HepG2 (cell line): ENCODE measurements at regions not wholly inside any gene's neighbourhood (a gene's known extent, or its start where the extent isn't known, plus 50 kb on each side); places are given as distances from the start of the nearest gene placed in this dataset.
A peak's percentile ranks its signal among the peaks of the same experiment; 100 is the strongest.

Experiments
- ATAC-seq: fragments of 200-7000 bp; cut with Tn5 transposase; 3 replicates; pipeline ENCODE4 v1.9.1; 2020; ENCODE audit warnings: mild to moderate bottlenecking, moderate library complexity
- BruUV-seq: library from RNA; stranded (reverse); fragments of 400-500 nt; replicated peaks from 2 replicates; lab custom pipeline; 2021; lab: Mats Ljungman, UMichigan
- CTCF ChIA-PET: fragments of 300-600 bp; formaldehyde crosslinking; extraction: SDS; loops from one replicate; lab custom pipeline; 2021; ENCODE audit warnings: low total read pairs, inconsistent platforms, low intra/inter-chr PET ratio; lab: Yijun Ruan, JAX
- POLR2A ChIA-PET: fragments of 350-600 bp; sonication (Branson Sonifier 250); formaldehyde crosslinking; loops from one replicate; lab custom pipeline; 2020; ENCODE audit warnings: antibody characterized with exemption, inconsistent platforms; lab: Yijun Ruan, JAX
- DNase-seq: peaks from one replicate; pipeline ENCODE4 v3.0.0-alpha.2; 2015; ENCODE audit warnings: low spot score
- FAIRE-seq: peaks from 3 replicates; lab custom pipeline; 2011; peaks lifted over from hg19 to GRCh38; lab: Jason Lieb, UNC
- H2AFZ ChIP-seq: one replicate; pipeline ENCODE4 v1.6.1; 2011; ENCODE audit warnings: low read length, inconsistent platforms
- H3K27ac ChIP-seq: fragments of 300-600 bp; 3 replicates; pipeline ENCODE4 v1.8.0; 2011; ENCODE audit warnings: mixed run types, mild to moderate bottlenecking, mixed read lengths, low read length, inconsistent platforms; ENCODE audit not compliant: insufficient read depth; ENCODE audit errors: extremely low read length
- H3K27me3 ChIP-seq, 2 experiments: fragments of 200-600 bp in 1 of 2; 2 replicates in 1 of 2; 3 replicates in 1 of 2; pipeline versions ENCODE4 v1.6.0 to v1.8.0; 2011; ENCODE audit warnings: low read length in 2 of 2, mild to moderate bottlenecking in 2 of 2, moderate library complexity in 2 of 2, inconsistent platforms in 1 of 2; ENCODE audit not compliant: insufficient read depth in 2 of 2, control insufficient read depth in 1 of 2
- H3K36me3 ChIP-seq, 2 experiments: fragments of 200-600 bp in 1 of 2; replicated peaks in 1 of 2; 2 replicates in 1 of 2; 3 replicates in 1 of 2; pipeline versions ENCODE4 v1.5.1 to v1.8.0; 2011; ENCODE audit warnings: low read length in 2 of 2, inconsistent platforms in 1 of 2; ENCODE audit not compliant: insufficient read depth in 2 of 2, control insufficient read depth in 1 of 2
- H3K4me1 ChIP-seq: 2 replicates; pipeline ENCODE4 v1.5.1; 2012; ENCODE audit warnings: low read length, inconsistent platforms; ENCODE audit not compliant: insufficient read depth
- H3K4me2 ChIP-seq: 2 replicates; pipeline ENCODE4 v1.6.0; 2011; ENCODE audit warnings: low read depth, low read length, inconsistent platforms
- H3K4me3 ChIP-seq, 3 experiments: fragments of 200-600 bp in 1 of 3; sonication (generic), shearing (Covaris generic) in 1 of 3; replicated peaks in 1 of 3; 2 replicates each; pipeline ENCODE4 v1.5.1; 2011 to 2016; ENCODE audit warnings: low read length in 3 of 3, inconsistent platforms in 2 of 3, low read depth in 2 of 3, mild to moderate bottlenecking in 2 of 3, control low read depth in 1 of 3, mixed read lengths in 1 of 3; ENCODE audit not compliant: insufficient read depth in 1 of 3
- H3K79me2 ChIP-seq: one replicate; pipeline ENCODE4 v1.6.1; 2011; ENCODE audit warnings: low read length, inconsistent platforms; ENCODE audit not compliant: insufficient read depth
- H3K9ac ChIP-seq: 2 replicates; pipeline ENCODE4 v1.6.0; 2011; ENCODE audit warnings: mild to moderate bottlenecking, low read depth, low read length, inconsistent platforms; ENCODE audit not compliant: insufficient read depth
- H3K9me3 ChIP-seq: 2 replicates; pipeline ENCODE4 v1.5.1; 2012; ENCODE audit warnings: mild to moderate bottlenecking, low read length
- H4K20me1 ChIP-seq: 2 replicates; pipeline ENCODE4 v1.6.0; 2011; ENCODE audit warnings: inconsistent platforms, mild to moderate bottlenecking, low read length, moderate library complexity; ENCODE audit not compliant: insufficient read depth
- AGO1 ChIP-seq: fragments of 200-400 bp; formaldehyde crosslinking; IDR thresholded peaks from 2 replicates; pipeline ENCODE4 v1.6.1; 2017; ENCODE audit warnings: mild to moderate bottlenecking, low read depth, low read length, moderate library complexity; ENCODE audit not compliant: poor library complexity, severe bottlenecking
- ATF7-NPFF ChIP-seq: sonication (generic); formaldehyde crosslinking; IDR thresholded peaks from 2 replicates; pipeline ENCODE4 v1.8.1; 2023; ENCODE audit warnings: mild to moderate bottlenecking, low read depth, missing genetic modification reagents, moderate library complexity
- BRF2 ChIP-seq: sonication (generic); formaldehyde crosslinking; IDR thresholded peaks from 2 replicates; pipeline ENCODE4 v1.8.1; 2022; ENCODE audit warnings: mild to moderate bottlenecking, missing genetic modification reagents
- CENPT ChIP-seq: sonication (generic); formaldehyde crosslinking; IDR thresholded peaks from 2 replicates; pipeline ENCODE4 v1.8.0; 2022; ENCODE audit warnings: low read depth, mild to moderate bottlenecking, moderate library complexity, missing genetic modification reagents
- ELK4 ChIP-seq: sonication (generic); formaldehyde crosslinking; IDR thresholded peaks from 2 replicates; pipeline ENCODE4 v1.9.0; 2021; ENCODE audit warnings: missing genetic modification reagents, borderline replicate concordance
- MEIS1 ChIP-seq: sonication (generic); formaldehyde crosslinking; IDR thresholded peaks from 2 replicates; pipeline ENCODE4 v1.9.0; 2021; ENCODE audit warnings: mild to moderate bottlenecking, missing genetic modification reagents, moderate library complexity, borderline replicate concordance
- NFE2L1 ChIP-seq: sonication (generic); formaldehyde crosslinking; IDR thresholded peaks from 2 replicates; pipeline ENCODE4 v1.4.0; 2020; ENCODE audit warnings: missing genetic modification reagents, mild to moderate bottlenecking, borderline replicate concordance
- SP4 ChIP-seq: sonication (generic); formaldehyde crosslinking; IDR thresholded peaks from 2 replicates; pipeline ENCODE4 v1.8.1; 2023; ENCODE audit warnings: mild to moderate bottlenecking, missing genetic modification reagents
- SPEN ChIP-seq: sonication (generic); formaldehyde crosslinking; IDR thresholded peaks from 2 replicates; pipeline ENCODE4 v1.5.1; 2020; ENCODE audit warnings: low read depth, mild to moderate bottlenecking, missing genetic modification reagents
- SRF ChIP-seq: IDR thresholded peaks from 2 replicates; pipeline ENCODE4 v1.6.1; 2011; ENCODE audit warnings: mild to moderate bottlenecking, low read depth, low read length, moderate library complexity
- ZFYVE20 ChIP-seq: sonication (generic); formaldehyde crosslinking; IDR thresholded peaks from 2 replicates; pipeline ENCODE4 v1.8.0; 2023; ENCODE audit warnings: low read depth, mild to moderate bottlenecking, moderate library complexity, missing genetic modification reagents, borderline replicate concordance
- ZNF234 ChIP-seq: sonication (generic); formaldehyde crosslinking; conservative IDR thresholded peaks from 2 replicates; pipeline ENCODE4 v1.5.1; 2020; ENCODE audit warnings: mild to moderate bottlenecking, missing genetic modification reagents
- ZNF34 ChIP-seq: sonication (generic); formaldehyde crosslinking; IDR thresholded peaks from 2 replicates; pipeline ENCODE4 v1.4.0; 2020; ENCODE audit warnings: mild to moderate bottlenecking, missing genetic modification reagents, borderline replicate concordance
- ZNF629 ChIP-seq: sonication (generic); formaldehyde crosslinking; conservative IDR thresholded peaks from 2 replicates; pipeline ENCODE4 v1.5.0; 2020; ENCODE audit warnings: missing genetic modification reagents
- WGBS: methylation state at CpG from one replicate; pipeline ENCODE4 v1.1.6; 2017; ENCODE audit warnings: low lambda C conversion rate; 5-methylcytosine and 5-hydroxymethylcytosine counted together
- in situ Hi-C: cut with HindIII; loops from 2 replicates; pipeline ENCODE4 v1.10.0; 2017; ENCODE audit warnings: low pct_unique_long_range_greater_than_20kb; ENCODE audit not compliant: extremely low pct_ligation_motif_present
- intact Hi-C: fragments of 100-400 bp; cut with micrococcal nuclease; formaldehyde crosslinking; loops from one replicate; pipeline ENCODE4 v1.10.0; 2022; ENCODE audit not compliant: unreplicated experiment
- TF ChIP-seq, protein P1 (sequence below): sonication (generic); formaldehyde crosslinking; IDR thresholded peaks from 2 replicates; pipeline ENCODE4 v1.5.1; 2020; ENCODE audit warnings: missing genetic modification reagents, mild to moderate bottlenecking, borderline replicate concordance
- TF ChIP-seq, protein P2 (sequence below): sonication (generic); formaldehyde crosslinking; IDR thresholded peaks from 2 replicates; pipeline ENCODE4 v1.9.0; 2022; ENCODE audit warnings: low read depth, missing genetic modification reagents

DNA sequence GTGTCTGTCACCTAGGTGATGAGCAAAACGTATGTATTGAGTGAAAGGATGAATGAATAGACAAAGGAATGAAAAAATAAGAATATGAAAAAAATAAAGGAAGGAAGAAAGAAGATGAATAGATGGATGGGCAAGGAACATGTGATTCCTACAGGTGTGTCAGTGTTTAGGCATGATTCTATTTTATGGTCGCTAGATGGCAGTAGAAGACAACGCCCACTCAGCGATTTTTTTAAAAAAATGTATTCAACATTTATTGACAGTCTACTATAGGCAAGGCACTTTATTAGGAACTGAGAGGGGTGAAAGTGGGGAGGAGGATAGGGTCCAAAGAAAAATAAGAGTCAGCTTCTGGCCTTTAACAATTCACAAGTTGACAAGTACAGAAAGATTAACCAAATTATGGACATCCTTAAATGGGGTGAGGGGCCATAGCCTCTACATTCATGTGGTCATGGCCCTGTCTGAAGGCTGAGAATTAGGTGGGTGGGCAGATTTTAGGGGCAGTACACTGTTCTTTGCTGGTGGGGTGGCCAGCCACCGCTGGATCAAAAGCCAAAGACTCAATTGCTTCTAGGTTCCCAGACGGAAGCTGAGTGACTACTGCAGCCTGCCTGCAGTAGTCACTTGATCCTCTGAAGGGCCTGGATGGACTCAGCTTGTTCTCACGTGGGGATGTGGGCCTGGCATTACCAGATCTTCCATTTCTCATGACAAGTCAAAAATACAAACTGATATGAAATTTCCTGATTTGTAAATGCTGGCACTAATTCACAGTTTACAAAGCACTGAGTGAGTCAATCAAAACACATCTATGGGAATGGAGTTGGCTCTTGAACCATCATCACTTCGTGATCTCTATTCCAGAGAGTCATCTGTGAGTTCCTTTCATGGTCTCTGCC lies 83.9 kb downstream of the FASLG start:
- ATAC-seq (peak; percentile 66), FAIRE-seq (peak; percentile 26), DNase-seq (peak; percentile 21)
- intact Hi-C loops, result loop anchor here (10.0 kb wide), 3 partner anchors 762 to 1082 kb away; partner anchors contain the start of genes CENPL, DARS2 and KLHL20
- Histone ChIP-seq H3K4me1 (peaks cover 22% of the 10 kb centered on the region), H3K79me2 (no peaks in the 10 kb centered on the region), H3K36me3 (no peaks in the 10 kb centered on the region), H3K27ac (no peak overlapping the region), H2AFZ (no peak overlapping the region), H3K4me3 (no peak overlapping the region), H4K20me1 (no peaks in the 10 kb centered on the region), H3K9ac (no peak overlapping the region), H3K27me3 (no peaks in the 10 kb centered on the region), H3K9me3 (no peaks in the 10 kb centered on the region), H3K4me2 (no peak overlapping the region)
- POLR2A ChIA-PET, result no interaction called here
- 5% methylated on average over 7 of the region's 8 CpGs for WGBS
- in situ Hi-C loops, result loop anchor here (5.0 to 25.0 kb wide), 3 partner anchors 469 to 1094 kb away; no protein-coding TSS in a partner anchor
- CTCF ChIA-PET, result interaction anchor here (0.8 to 1.2 kb wide), 2 partner anchors 459 to 678 kb away, joined by 3 read pairs; no protein-coding TSS in a partner anchor
- no TSS peak for BruUV-seq
- TF ChIP-seq, protein P1, sequence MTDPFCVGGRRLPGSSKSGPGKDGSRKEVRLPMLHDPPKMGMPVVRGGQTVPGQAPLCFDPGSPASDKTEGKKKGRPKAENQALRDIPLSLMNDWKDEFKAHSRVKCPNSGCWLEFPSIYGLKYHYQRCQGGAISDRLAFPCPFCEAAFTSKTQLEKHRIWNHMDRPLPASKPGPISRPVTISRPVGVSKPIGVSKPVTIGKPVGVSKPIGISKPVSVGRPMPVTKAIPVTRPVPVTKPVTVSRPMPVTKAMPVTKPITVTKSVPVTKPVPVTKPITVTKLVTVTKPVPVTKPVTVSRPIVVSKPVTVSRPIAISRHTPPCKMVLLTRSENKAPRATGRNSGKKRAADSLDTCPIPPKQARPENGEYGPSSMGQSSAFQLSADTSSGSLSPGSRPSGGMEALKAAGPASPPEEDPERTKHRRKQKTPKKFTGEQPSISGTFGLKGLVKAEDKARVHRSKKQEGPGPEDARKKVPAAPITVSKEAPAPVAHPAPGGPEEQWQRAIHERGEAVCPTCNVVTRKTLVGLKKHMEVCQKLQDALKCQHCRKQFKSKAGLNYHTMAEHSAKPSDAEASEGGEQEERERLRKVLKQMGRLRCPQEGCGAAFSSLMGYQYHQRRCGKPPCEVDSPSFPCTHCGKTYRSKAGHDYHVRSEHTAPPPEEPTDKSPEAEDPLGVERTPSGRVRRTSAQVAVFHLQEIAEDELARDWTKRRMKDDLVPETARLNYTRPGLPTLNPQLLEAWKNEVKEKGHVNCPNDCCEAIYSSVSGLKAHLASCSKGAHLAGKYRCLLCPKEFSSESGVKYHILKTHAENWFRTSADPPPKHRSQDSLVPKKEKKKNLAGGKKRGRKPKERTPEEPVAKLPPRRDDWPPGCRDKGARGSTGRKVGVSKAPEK (CRISPR knock-in tag), result no peak
- TF ChIP-seq ZFYVE20 (CRISPR knock-in tag) (no peak), AGO1 (no peak), SP4 (CRISPR knock-in tag) (no peak), SPEN (CRISPR knock-in tag) (no peak), ZNF234 (CRISPR knock-in tag) (no peak), ATF7-NPFF (CRISPR knock-in tag) (no peak), ZNF34 (CRISPR knock-in tag) (no peak), CENPT (no peak), ELK4 (CRISPR knock-in tag) (no peak), SRF (no peak), MEIS1 (no peak), NFE2L1 (CRISPR knock-in tag) (no peak), ZNF629 (no peak), BRF2 (CRISPR knock-in tag) (no peak)
- TF ChIP-seq, protein P2, sequence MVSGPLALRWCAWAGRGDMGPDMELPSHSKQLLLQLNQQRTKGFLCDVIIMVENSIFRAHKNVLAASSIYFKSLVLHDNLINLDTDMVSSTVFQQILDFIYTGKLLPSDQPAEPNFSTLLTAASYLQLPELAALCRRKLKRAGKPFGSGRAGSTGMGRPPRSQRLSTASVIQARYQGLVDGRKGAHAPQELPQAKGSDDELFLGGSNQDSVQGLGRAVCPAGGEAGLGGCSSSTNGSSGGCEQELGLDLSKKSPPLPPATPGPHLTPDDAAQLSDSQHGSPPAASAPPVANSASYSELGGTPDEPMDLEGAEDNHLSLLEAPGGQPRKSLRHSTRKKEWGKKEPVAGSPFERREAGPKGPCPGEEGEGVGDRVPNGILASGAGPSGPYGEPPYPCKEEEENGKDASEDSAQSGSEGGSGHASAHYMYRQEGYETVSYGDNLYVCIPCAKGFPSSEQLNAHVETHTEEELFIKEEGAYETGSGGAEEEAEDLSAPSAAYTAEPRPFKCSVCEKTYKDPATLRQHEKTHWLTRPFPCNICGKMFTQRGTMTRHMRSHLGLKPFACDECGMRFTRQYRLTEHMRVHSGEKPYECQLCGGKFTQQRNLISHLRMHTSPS, result no peak
